ENCODE measurements at regions not wholly inside any gene's neighbourhood (a gene's known extent, or its start where the extent isn't known, plus 50 kb on each side); places are given as distances from the start of the nearest gene placed in this dataset.

GRCh38 chr5:63805151-63805550 lies 157.1 kb downstream of the HTR1A start:
- H3K36me3 ChIP-seq (ENCODE audit: control insufficient read depth, insufficient read depth, low read length), result no peaks in the 10 kb centered on the region
- Mint-ChIP-seq H3K36me3 (ENCODE audit: insufficient read depth, unreplicated experiment) (no peaks in the 10 kb centered on the region), H3K27ac (ENCODE audit: unreplicated experiment) (no peak overlapping the region), H3K4me1 (ENCODE audit: low read depth, unreplicated experiment) (no peaks in the 10 kb centered on the region), H3K9me3 (ENCODE audit: unreplicated experiment) (peaks cover 8% of the 10 kb centered on the region), H3K27me3 (ENCODE audit: insufficient read depth, unreplicated experiment) (peaks cover 2% of the 10 kb centered on the region), H3K4me3 (ENCODE audit: unreplicated experiment) (no peak overlapping the region)
- H3K9me3 ChIP-seq, result no peaks in the 10 kb centered on the region
- H3K4me3 ChIP-seq (ENCODE audit: low read depth, low read length), result no peak overlapping the region
- BruUV-seq (replicated peaks), result no TSS peak
- intact Hi-C loops (cut with micrococcal nuclease; ENCODE audit: unreplicated experiment), result no loop called here
- POLR2A ChIA-PET, result no interaction called here
- no peak for DNase-seq
- TF ChIP-seq CTCF (IDR thresholded peaks at IDR 0.05; ENCODE audit: insufficient read depth in 1 of 2, low read depth in 1 of 2, low read length in 1 of 2, severe bottlenecking in 1 of 2, unreplicated experiment in 1 of 2), result no peak
- CTCF ChIA-PET, result no interaction called here
- H3K27me3 ChIP-seq (replicated peaks; ENCODE audit: control insufficient read depth, insufficient read depth, low read length), result no peaks in the 10 kb centered on the region
- no peaks in the 10 kb centered on the region for H3K4me1 ChIP-seq

GRCh38 chr5:63803165-63803564 lies 159.1 kb downstream of the HTR1A start:
- POLR2A ChIA-PET, result no interaction called here
- Mint-ChIP-seq H3K36me3 (ENCODE audit: insufficient read depth, unreplicated experiment) (no peaks in the 10 kb centered on the region), H3K4me3 (ENCODE audit: unreplicated experiment) (no peak overlapping the region), H3K27me3 (ENCODE audit: insufficient read depth, unreplicated experiment) (peaks cover 2% of the 10 kb centered on the region), H3K4me1 (ENCODE audit: low read depth, unreplicated experiment) (no peaks in the 10 kb centered on the region), H3K27ac (ENCODE audit: unreplicated experiment) (no peak overlapping the region), H3K9me3 (ENCODE audit: unreplicated experiment) (peaks cover 27% of the 10 kb centered on the region)
- no peaks in the 10 kb centered on the region for H3K4me1 ChIP-seq
- intact Hi-C loops (cut with micrococcal nuclease; ENCODE audit: unreplicated experiment), result no loop called here
- H3K36me3 ChIP-seq (ENCODE audit: control insufficient read depth, insufficient read depth, low read length), result no peaks in the 10 kb centered on the region
- no TSS peak for BruUV-seq (replicated peaks)
- no peak for DNase-seq
- H3K9me3 ChIP-seq, result no peaks in the 10 kb centered on the region
- CTCF ChIA-PET, result no interaction called here
- H3K4me3 ChIP-seq (ENCODE audit: low read depth, low read length), result no peak overlapping the region
- TF ChIP-seq CTCF (IDR thresholded peaks at IDR 0.05; ENCODE audit: insufficient read depth in 1 of 2, low read depth in 1 of 2, low read length in 1 of 2, severe bottlenecking in 1 of 2, unreplicated experiment in 1 of 2), result no peak
- no peaks in the 10 kb centered on the region for H3K27me3 ChIP-seq (replicated peaks; ENCODE audit: control insufficient read depth, insufficient read depth, low read length)

GRCh38 chr5:63794979-63795378 lies 167.3 kb downstream of the HTR1A start:
- no peaks in the 10 kb centered on the region for H3K27me3 Mint-ChIP-seq (ENCODE audit: insufficient read depth, unreplicated experiment)
- no peak for TF ChIP-seq CTCF (IDR thresholded peaks at IDR 0.05; ENCODE audit: insufficient read depth in 1 of 2, low read depth in 1 of 2, low read length in 1 of 2, severe bottlenecking in 1 of 2, unreplicated experiment in 1 of 2)
- BruUV-seq (replicated peaks), result no TSS peak
- CTCF ChIA-PET, result no interaction called here
- no peaks in the 10 kb centered on the region for H3K4me1 Mint-ChIP-seq (ENCODE audit: low read depth, unreplicated experiment)
- intact Hi-C loops (cut with micrococcal nuclease; ENCODE audit: unreplicated experiment), result no loop called here
- Histone ChIP-seq H3K4me1 (no peaks in the 10 kb centered on the region), H3K9me3 (peaks cover 9% of the 10 kb centered on the region; the same call in 1 of the 2 replicates), H3K27me3 (replicated peaks; ENCODE audit: control insufficient read depth, insufficient read depth, low read length) (no peaks in the 10 kb centered on the region), H3K36me3 (ENCODE audit: control insufficient read depth, insufficient read depth, low read length) (no peaks in the 10 kb centered on the region), H3K4me3 (ENCODE audit: low read depth, low read length) (no peak overlapping the region)
- DNase-seq, result no peak
- peaks cover 49% of the 10 kb centered on the region for H3K9me3 Mint-ChIP-seq (ENCODE audit: unreplicated experiment)
- no peak overlapping the region for H3K27ac Mint-ChIP-seq (ENCODE audit: unreplicated experiment)
- no peaks in the 10 kb centered on the region for H3K36me3 Mint-ChIP-seq (ENCODE audit: insufficient read depth, unreplicated experiment)
- POLR2A ChIA-PET, result no interaction called here
- H3K4me3 Mint-ChIP-seq (ENCODE audit: unreplicated experiment), result no peak overlapping the region
